Putamen (tissue), 1 donor: ENCODE measurements at regions not wholly inside any gene's neighbourhood (a gene's known extent, or its start where the extent isn't known, plus 50 kb on each side); places are given as distances from the start of the nearest gene placed in this dataset.

ENCODE experiments used
- DNase-seq: peaks from one replicate; pipeline ENCODE4 v3.0.0-alpha.2; 2016; ENCODE audit warnings: low spot score

- no peak for DNase-seq
Measured at GRCh38 chr20:43306837-43307236, 117.1 kb upstream of the PTPRT start.

- DNase-seq: no peak
Measured at GRCh38 chr20:43305749-43306148, 116.0 kb upstream of the PTPRT start.

GRCh38 chr20:43304598-43304997 lies 114.9 kb upstream of the PTPRT start:
- DNase-seq: no peak

DNA sequence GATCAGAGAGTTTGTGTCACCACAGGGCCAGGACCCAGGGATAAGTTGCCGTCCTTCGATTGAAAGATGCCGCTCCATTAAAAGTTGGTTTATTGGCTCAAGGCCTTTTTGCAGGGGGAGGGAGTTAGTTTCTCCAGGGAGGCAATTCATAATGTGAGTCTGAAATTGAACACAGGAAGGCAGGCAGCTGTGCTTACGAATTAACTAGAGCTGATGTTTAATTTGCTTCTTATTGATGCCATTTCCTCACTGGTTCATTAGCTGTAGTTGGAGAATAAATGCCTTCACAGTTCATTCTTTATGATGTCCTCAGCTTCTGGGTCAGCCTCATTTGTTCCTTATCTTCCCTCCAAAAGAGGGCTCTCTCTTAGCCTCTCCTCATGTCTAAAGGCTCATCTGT lies 113.2 kb upstream of the PTPRT start:
- no peak for DNase-seq

GRCh38 chr20:43300901-43301300 lies 111.2 kb upstream of the PTPRT start:
- no peak for DNase-seq

GRCh38 chr20:43295781-43296180 lies 106.1 kb upstream of the PTPRT start:
- DNase-seq: no peak

- no peak for DNase-seq
Measured at GRCh38 chr20:43295263-43295662, 105.6 kb upstream of the PTPRT start.

DNA sequence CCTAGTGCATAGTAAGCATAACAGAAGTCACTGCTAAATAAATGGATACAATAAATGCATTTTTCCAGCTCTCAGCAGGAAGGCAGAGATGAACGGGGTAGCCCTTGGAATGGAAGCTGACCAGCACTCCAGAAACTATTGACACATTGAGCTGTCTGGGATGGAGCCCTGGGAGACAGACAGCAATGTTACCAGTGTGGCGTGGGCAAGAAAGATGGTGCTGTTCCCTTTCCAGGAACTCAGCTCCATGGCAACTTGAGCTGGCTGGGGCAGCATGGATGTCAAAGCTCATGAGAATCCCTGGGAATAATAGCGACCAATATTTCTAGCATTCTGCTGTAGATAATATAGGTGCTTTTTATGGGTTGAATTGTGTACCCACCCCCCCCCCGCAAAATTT lies 104.3 kb upstream of the PTPRT start:
- DNase-seq: no peak

- DNase-seq: no peak
Measured at GRCh38 chr20:43293068-43293786, 103.5 kb upstream of the PTPRT start.

- DNase-seq: no peak
Measured at GRCh38 chr20:43292222-43292621, 102.5 kb upstream of the PTPRT start.

- DNase-seq: no peak
Measured at GRCh38 chr20:43287637-43288036, 97.9 kb upstream of the PTPRT start.

DNA sequence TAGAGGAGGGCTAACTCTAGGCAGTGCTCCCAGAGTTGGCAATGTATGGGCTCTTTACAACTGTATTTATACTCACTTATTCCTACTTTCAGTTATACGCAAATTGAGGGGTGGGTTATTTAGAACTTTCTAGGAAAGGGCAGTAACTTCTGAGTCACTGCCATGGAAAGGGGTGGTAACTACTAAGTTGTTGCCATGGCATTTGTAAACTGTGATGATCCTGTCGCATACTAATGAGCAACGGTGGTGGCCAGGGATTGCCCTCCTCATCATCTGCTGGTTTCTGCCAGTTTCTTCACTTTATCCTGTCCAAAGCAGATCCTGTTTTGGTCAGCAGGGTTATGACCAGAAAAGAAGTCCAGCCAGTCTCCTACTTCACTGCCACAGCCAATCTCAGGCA lies 95.5 kb upstream of the PTPRT start:
- no peak for DNase-seq

DNA sequence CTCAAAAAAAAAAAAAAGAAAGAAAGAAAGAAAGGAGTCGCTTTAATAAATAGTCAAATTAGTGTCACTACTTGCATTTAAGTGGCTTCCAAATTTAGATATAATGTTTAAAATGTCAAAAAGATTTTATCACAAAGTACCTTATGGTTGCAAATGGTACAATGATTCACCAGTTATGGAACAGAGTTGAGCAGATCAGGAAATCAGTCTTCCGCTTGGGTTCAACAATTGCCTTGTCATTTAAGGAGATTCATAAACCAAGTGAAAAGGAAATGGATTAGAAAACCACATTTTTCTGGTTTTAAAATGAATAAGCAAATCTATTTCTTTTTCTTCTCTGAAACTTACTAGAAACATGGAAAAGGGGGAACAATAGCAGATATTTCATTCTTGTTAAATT lies 94.8 kb upstream of the PTPRT start:
- DNase-seq: peak; percentile 31

GRCh38 chr20:43283126-43283525 lies 93.4 kb upstream of the PTPRT start:
- DNase-seq: no peak

- no peak for DNase-seq
Measured at GRCh38 chr20:43271980-43272379, 82.3 kb upstream of the PTPRT start.

GRCh38 chr20:43265449-43265848 lies 75.7 kb upstream of the PTPRT start:
- no peak for DNase-seq

DNA sequence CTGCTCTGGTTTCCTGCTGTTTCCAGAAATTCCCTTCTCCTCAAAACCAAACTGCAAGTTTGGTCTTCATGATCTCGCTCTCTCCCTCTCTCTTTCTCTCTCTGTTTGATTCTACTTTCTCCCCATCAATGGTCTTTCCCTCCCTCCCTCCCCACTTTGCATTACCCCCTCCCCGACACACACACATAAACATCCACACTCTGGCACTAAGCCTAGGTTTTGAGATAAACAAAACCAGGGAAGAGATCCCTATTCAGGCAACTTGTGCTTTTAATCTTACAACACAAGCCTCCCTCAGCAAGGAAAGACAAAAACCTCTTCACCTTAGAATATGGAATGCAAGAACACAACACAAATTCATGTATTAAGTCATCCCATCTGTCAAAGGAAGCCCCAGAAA lies 73.5 kb upstream of the PTPRT start:
- no peak for DNase-seq

DNA sequence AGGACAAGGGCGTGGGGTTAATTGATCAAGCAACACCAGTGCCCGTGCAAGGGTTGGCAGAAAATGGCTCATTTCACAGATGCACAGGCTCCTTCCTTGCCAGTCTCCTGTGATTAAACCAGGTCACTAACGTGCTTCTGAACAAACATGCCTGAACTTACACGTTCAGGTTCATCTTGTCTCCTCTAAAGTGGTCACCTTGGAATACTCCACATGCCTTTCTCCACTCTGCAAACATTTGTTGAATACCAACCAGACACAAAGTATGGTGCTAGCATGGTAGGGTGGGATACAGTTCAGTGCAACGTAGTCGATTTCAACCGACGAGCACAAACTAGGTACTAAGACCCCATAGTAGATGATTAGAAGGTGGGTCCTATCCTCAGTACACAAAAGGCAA lies 72.6 kb upstream of the PTPRT start:
- no peak for DNase-seq

DNA sequence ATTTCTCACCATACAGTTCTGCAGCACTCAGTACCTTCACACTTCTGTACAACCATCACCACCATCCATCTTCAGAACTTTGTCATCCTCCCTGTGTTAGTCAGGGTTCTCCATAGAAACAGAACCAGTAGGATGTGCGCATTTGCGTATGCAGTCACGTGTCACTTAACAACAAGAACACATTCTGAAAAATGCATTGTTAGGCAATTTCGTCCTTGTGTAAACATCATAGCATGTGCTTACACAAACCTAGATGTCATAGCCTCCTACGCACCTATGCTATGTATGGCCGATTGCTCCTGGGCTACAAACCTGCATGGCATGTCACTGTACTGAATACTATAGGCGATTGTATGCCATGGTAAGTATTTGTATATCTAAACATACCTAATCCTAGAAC lies 66.2 kb upstream of the PTPRT start:
- no peak for DNase-seq

- DNase-seq: no peak
Measured at GRCh38 chr20:43252761-43253160, 63.1 kb upstream of the PTPRT start.

- DNase-seq: no peak
Measured at GRCh38 chr20:43248341-43248740, 58.6 kb upstream of the PTPRT start.

GRCh38 chr20:43247361-43247760 lies 57.7 kb upstream of the PTPRT start:
- DNase-seq: no peak

- DNase-seq: no peak
Measured at GRCh38 chr20:43244647-43245046, 54.9 kb upstream of the PTPRT start.

DNA sequence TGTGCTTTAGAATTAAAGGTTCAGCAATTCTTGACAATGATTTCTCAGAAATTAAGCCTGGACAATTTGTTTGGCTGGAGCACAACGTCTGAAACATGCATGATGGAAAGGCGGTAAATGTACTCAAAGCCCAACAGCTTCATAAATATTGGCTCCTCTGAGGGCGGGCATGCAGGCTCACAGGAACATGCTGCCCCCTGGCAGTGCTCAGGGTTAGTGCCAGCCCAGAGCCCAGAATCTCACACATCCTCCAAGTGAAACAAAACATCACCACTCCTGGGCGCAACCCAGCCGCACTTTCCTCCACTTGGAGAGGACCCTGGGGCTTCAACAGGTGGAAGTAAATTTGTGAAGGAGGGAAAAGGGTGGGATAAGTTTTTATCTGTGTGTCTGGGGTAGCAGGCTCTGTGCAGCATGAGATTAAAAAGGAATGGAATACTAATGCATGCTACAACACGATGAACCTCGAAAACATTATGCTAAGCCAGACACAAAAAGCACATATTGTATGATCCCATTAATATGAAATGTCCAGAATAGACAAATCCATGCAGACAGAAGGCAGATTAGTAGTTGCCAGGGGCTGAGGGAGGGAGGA lies 54.1 kb upstream of the PTPRT start:
- peak; percentile 8 for DNase-seq
